Kidney (tissue), 13 donors: ENCODE measurements at regions not wholly inside any gene's neighbourhood (a gene's known extent, or its start where the extent isn't known, plus 50 kb on each side); places are given as distances from the start of the nearest gene placed in this dataset.
"Not testable (repeated sequence)": the region's sequence is repeated elsewhere in the genome, so short reads cannot be mapped to it uniquely, and the experiment has no call there.

Experiments
- DNase-seq, 5 donors: peaks; one replicate each; pipeline ENCODE4 v3.0.0-alpha.2; 2013 to 2020
- FAIRE-seq: peaks from 2 replicates; lab custom pipeline; 2012; peaks lifted over from hg19 to GRCh38; lab: Jason Lieb, UNC
- H3K27ac ChIP-seq, 2 donors: one replicate each; pipeline ENCODE4 v1.7.0; 2013; ENCODE audit warnings: low read depth in 2 of 2, low read length in 2 of 2, inconsistent platforms in 1 of 2
- H3K27me3 ChIP-seq: one replicate; pipeline ENCODE4 v1.7.1; 2013; ENCODE audit warnings: low read length, inconsistent platforms; ENCODE audit not compliant: control insufficient read depth, insufficient read depth
- H3K36me3 ChIP-seq, 3 donors: one replicate each; pipeline versions ENCODE4 v1.7.0 to v1.7.1; 2013; ENCODE audit warnings: low read length in 3 of 3, control low read depth in 1 of 3, inconsistent platforms in 1 of 3; ENCODE audit not compliant: insufficient read depth in 3 of 3, control insufficient read depth in 2 of 3
- H3K4me1 ChIP-seq, 3 donors: one replicate each; pipeline versions ENCODE4 v1.7.0 to v1.7.1; 2013; ENCODE audit warnings: low read length in 3 of 3, inconsistent platforms in 1 of 3, low read depth in 1 of 3; ENCODE audit not compliant: control insufficient read depth in 2 of 3, insufficient read depth in 2 of 3
- H3K4me3 ChIP-seq, 3 donors: one replicate each; pipeline versions ENCODE4 v1.7.0 to v1.8.1; 2013; ENCODE audit warnings: low read length in 3 of 3, control low read depth in 1 of 3, inconsistent platforms in 1 of 3
- H3K9ac ChIP-seq, 3 donors: one replicate each; pipeline versions ENCODE4 v1.7.0 to v1.7.1; 2013; ENCODE audit warnings: low read length in 3 of 3, control low read depth in 1 of 3, inconsistent platforms in 1 of 3
- H3K9me3 ChIP-seq, 3 donors: one replicate each; pipeline versions ENCODE4 v1.7.0 to v1.7.1; 2013; ENCODE audit warnings: low read length in 3 of 3, control low read depth in 1 of 3, inconsistent platforms in 1 of 3; ENCODE audit not compliant: control insufficient read depth in 2 of 3, insufficient read depth in 1 of 3
- intact Hi-C: fragments of 100-400 bp; cut with DNase I; formaldehyde crosslinking; loops from one replicate; pipeline ENCODE4 v1.11.1; 2022
- TF ChIP-seq, protein P1 (sequence below): IDR thresholded peaks from 3 replicates; pipeline ENCODE4 v1.5.1; 2012; ENCODE audit warnings: mild to moderate bottlenecking, moderate library complexity, borderline replicate concordance; ENCODE audit not compliant: insufficient read depth; ENCODE audit errors: extremely low read depth
- donor health status: control.
- donor health status: control.
- donor health status: control.
- donor health status: control.
- donor health status: control.
- donor health status: DM: yes; HTN: yes; CAD: no.
- donor health status: Normal renal cell carcinoma (clear cell type).

DNA sequence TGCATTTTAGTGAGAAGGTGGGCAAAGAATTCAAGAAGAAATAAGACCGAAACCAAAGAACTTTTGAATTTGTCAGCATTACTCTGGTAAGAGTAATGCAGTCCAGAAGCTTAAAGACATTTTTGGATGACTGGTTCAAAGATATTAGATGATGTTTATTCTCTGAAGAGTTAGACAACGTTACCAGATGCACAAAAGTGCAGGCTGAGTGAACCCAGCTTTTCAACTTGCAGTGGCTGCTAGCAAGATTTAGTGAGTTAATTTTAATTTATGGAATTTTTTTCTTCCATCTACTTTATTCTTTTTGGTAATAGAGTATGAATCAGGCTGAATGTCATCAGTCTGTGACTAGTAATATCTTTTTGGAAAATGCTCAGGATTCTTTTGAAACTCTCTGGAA, 267.3 kb upstream of the AZI2 start:
- peak in 1 of 5 donors; percentile 10 for DNase-seq
- H3K9ac ChIP-seq, result no peak overlapping the region
- no peak overlapping the region for H3K27ac ChIP-seq
- H3K4me3 ChIP-seq, result no peak overlapping the region
- no peaks in the 10 kb centered on the region for H3K36me3 ChIP-seq
- no peaks in the 10 kb centered on the region for H3K9me3 ChIP-seq
- intact Hi-C loops, result no loop called here
- H3K4me1 ChIP-seq, result no peaks in the 10 kb centered on the region
- H3K27me3 ChIP-seq, result no peaks in the 10 kb centered on the region
- TF ChIP-seq, protein P1, sequence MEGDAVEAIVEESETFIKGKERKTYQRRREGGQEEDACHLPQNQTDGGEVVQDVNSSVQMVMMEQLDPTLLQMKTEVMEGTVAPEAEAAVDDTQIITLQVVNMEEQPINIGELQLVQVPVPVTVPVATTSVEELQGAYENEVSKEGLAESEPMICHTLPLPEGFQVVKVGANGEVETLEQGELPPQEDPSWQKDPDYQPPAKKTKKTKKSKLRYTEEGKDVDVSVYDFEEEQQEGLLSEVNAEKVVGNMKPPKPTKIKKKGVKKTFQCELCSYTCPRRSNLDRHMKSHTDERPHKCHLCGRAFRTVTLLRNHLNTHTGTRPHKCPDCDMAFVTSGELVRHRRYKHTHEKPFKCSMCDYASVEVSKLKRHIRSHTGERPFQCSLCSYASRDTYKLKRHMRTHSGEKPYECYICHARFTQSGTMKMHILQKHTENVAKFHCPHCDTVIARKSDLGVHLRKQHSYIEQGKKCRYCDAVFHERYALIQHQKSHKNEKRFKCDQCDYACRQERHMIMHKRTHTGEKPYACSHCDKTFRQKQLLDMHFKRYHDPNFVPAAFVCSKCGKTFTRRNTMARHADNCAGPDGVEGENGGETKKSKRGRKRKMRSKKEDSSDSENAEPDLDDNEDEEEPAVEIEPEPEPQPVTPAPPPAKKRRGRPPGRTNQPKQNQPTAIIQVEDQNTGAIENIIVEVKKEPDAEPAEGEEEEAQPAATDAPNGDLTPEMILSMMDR, result no peak
- FAIRE-seq, result no peak

DNA sequence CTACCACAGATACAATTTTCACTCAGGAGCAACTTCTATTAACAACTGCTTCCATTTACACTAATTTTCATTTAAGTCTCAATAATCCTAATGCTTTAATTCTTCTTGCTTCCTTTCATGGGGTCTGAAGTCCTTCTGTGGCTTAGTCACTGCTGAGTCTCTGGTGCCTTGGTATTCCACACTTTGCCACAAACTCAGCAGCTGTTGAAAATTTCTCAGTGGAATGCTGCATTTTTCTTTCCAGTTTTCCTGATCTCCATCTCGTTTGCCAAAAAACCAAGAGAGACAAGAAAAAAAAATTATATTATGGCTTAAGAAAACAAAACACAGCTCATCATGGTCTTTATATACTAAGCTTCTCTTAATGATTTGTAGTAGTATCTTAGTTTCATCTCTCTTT, 269.2 kb upstream of the AZI2 start:
- intact Hi-C loops, result no loop called here
- FAIRE-seq (no peak), DNase-seq (no peak)
- no peaks in the 10 kb centered on the region for H3K9me3 ChIP-seq
- no peak overlapping the region for H3K27ac ChIP-seq
- no peaks in the 10 kb centered on the region for H3K4me1 ChIP-seq
- TF ChIP-seq, protein P1, result no peak
- H3K4me3 ChIP-seq, result no peak overlapping the region
- no peaks in the 10 kb centered on the region for H3K27me3 ChIP-seq
- H3K9ac ChIP-seq, result no peak overlapping the region
- H3K36me3 ChIP-seq, result no peaks in the 10 kb centered on the region

DNA sequence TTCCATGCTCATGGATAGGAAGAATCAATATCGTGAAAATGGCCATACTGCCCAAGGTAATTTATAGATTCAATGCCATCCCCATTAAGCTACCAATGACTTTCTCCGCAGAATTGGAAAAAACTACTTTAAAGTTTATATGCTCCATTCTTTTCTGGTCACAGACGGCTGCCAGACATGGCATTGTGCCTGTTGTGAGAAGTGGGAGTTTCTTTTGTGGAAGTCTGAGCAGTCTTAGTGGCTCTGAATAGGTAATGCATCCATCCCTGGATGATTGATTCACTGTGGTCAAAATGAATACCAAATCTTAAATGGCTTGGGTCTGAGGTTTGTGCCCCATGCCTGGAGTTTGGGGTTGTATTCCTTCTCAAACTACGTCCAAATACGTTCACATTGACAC, 274.5 kb upstream of the AZI2 start:
- intact Hi-C loops, result no loop called here
- H3K9ac ChIP-seq, result no peak overlapping the region
- no peak overlapping the region for H3K4me3 ChIP-seq
- no peak for DNase-seq
- TF ChIP-seq, protein P1, result no peak
- H3K27me3 ChIP-seq, result no peaks in the 10 kb centered on the region
- FAIRE-seq, result no peak
- no peak overlapping the region for H3K27ac ChIP-seq
- no peaks in the 10 kb centered on the region for H3K36me3 ChIP-seq
- no peaks in the 10 kb centered on the region for H3K4me1 ChIP-seq
- H3K9me3 ChIP-seq, result no peaks in the 10 kb centered on the region

DNA sequence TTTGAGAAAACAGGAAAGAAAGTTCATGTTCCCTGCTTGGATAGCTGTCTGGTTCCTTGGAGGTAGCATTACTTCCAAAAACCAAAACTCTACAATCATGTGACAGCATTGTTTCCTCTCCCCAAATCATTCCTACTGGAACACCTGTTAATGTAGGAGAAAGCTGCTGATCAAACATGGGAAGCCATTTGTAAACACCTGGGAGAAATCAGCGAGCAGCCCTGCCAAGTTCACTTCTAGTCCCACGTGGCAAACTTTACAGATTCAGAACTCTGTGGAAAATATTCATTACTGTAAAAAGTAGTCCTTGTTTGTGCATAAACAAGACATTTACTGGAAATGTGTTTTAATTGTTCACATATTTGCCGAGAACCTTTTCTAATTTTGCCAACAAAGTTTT, 275.5 kb upstream of the AZI2 start:
- H3K9ac ChIP-seq, result no peak overlapping the region
- TF ChIP-seq, protein P1, result no peak
- no peaks in the 10 kb centered on the region for H3K4me1 ChIP-seq
- FAIRE-seq, result no peak
- no peaks in the 10 kb centered on the region for H3K27me3 ChIP-seq
- no peaks in the 10 kb centered on the region for H3K36me3 ChIP-seq
- intact Hi-C loops, result no loop called here
- H3K4me3 ChIP-seq, result no peak overlapping the region
- no peaks in the 10 kb centered on the region for H3K9me3 ChIP-seq
- no peak overlapping the region for H3K27ac ChIP-seq
- no peak for DNase-seq

DNA sequence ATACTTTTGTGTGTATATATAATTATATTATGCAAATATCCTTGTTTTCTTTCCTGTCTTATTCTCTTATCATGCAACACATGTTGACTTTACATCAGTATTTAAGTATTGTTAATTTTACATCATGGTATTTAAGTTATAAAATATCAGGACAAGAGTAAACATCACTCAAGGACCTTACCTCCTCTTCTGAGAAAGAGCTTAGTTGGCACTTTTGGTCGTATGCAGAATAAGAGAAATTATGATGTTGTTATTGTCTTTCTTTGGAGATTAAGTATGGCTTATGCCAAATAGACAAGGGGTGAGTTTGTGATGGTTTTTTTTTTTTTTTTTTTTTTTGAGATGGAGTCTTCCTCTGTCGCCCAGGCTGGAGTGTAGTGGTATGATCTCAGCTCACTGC, 279.2 kb upstream of the AZI2 start:
- intact Hi-C loops, H3K27ac ChIP-seq, H3K4me1 ChIP-seq, FAIRE-seq, H3K36me3 ChIP-seq, H3K4me3 ChIP-seq, H3K9me3 ChIP-seq, H3K27me3 ChIP-seq, DNase-seq, H3K9ac ChIP-seq: not testable (repeated sequence)
